HG03354 (cell line): ENCODE measurements at regions not wholly inside any gene's neighbourhood (a gene's known extent, or its start where the extent isn't known, plus 50 kb on each side); places are given as distances from the start of the nearest gene placed in this dataset.
"Not testable (repeated sequence)": the region's sequence is repeated elsewhere in the genome, so short reads cannot be mapped to it uniquely, and the experiment has no call there.

Experiments used
- ATAC-seq: cut with Tn5 transposase; IDR thresholded peaks from one replicate; pipeline ENCODE4 v1.9.1; 2021; ENCODE audit warnings: mild to moderate bottlenecking; ENCODE audit not compliant: unreplicated experiment, poor library complexity, severe bottlenecking

DNA sequence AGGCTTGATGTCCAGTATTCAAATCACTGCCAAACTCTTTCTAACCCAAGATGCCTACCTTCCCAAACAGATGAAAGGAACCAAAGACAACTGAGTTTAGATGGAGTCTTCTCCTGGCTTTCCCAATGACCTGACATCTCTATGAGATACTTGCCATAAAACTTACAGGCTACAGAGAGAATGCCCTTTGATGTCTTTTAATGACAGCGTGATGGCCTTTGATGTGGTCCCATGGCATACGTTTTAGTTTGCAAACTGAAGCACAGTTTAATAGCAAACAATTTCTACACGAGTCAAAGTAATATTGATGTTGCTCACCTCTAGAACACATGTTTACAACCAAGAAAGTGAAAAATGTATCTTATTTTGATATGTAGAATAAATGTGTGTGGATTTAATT, 73.2 kb downstream of the ZIC4 start:
- ATAC-seq: no peak

- ATAC-seq: no peak
Measured at GRCh38 chr3:147328711-147329110, 77.6 kb downstream of the ZIC4 start.

- ATAC-seq: no peak
Measured at GRCh38 chr3:147324356-147324755, 82.0 kb downstream of the ZIC4 start.

- no peak for ATAC-seq
Measured at GRCh38 chr3:147318900-147319299, 87.4 kb downstream of the ZIC4 start.

- not testable (repeated sequence) for ATAC-seq
Measured at GRCh38 chr3:147317080-147317479, 89.3 kb downstream of the ZIC4 start.

DNA sequence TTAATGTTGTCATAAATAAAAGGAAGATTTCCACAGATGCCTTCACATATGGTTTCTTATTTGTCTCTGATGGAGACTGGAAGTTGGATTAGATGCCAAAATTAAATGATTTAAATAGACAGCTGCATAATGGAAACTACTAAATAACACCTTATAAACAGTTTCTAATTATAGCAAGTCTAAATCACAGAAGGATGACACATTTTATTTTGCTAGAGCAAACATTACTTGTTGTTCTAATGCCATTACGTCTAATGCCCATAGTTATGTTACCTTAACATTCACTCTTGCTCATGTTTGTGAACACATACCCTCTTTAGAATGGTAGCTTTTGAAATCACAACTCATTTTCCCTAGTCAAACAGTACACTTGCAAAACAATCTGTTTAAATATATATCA, 92.8 kb downstream of the ZIC4 start:
- ATAC-seq: no peak

DNA sequence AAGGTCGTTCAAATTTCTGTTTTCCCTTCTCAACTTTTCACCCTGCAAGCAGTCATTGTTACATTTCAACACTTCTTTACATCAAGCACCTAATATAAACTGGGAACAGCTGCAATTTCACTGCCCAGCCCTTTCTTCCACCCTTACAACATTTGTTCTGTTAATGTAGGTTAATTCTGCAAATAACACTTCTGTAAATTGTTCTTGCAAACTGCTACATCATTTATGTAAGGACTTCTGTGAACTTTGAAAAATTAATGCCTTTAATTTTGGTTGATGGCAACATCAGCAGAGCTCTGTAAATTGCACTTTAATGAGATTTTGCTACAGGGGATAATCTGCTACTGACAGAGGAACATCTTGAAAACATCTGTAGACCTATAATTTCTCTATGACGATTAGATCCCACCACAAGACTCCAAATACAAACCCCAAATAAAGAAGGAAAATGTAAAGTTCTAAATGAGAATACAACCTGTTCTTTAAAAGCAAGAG, 93.5 kb downstream of the ZIC4 start:
- ATAC-seq: no peak

DNA sequence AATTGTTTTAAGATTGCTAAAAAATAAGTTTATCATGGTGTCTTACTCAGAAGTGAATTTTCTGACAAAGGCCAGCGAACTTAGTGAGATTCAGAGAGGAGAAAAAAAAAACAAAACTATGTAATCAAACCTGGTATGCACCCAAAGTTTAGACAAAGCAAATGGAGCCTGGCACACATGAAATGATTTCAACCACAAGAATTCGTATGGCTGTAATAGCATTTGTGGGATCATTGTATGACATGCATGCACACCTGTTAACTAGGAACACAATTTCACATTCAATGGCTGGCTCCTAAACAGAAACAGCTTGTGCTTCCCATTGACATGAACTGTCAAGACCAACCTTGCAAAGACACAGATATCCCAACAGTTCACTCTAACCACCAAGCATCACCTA, 94.6 kb downstream of the ZIC4 start:
- no peak for ATAC-seq

GRCh38 chr3:147305533-147306250, 100.7 kb downstream of the ZIC4 start:
- ATAC-seq: no peak

DNA sequence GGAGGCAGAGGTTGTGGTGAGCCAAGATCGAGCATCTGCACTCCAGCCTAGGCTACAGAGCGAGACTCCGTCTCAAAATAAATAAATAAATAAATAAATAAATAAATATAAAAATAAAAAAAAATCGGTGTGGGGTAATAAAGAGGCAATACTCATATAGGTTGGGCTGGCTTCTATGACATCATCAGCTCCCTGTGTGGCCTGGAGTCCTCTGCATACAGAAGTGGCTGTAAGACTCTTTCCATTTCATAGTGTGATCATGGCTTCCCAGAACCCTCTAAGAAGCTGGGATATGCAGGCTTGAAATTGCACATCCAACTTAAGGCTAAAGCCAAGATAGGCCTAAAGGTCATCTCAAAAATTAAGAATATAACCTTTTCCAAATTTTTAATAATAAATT, 101.6 kb downstream of the ZIC4 start:
- no peak for ATAC-seq

- no peak for ATAC-seq
Measured at GRCh38 chr3:147301781-147302180, 104.6 kb downstream of the ZIC4 start.

DNA sequence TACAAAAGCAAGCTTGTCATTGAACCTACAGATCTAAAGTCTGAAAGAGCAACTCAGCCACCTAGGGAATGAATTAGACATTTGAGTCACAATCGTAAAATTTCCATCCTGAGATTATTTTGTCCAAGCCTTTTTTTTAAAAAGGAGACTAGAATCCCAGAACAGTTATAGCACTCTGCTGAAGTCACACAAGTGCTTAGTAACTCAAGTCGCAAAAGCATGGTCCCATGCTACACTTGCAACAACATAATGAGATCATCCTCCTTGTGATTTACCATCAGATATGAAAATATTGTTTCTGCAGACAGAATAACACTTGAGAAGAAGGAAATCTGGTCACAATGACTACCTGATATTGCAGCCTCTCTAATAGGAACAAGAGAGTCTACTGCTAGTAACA, 106.7 kb downstream of the ZIC4 start:
- ATAC-seq: no peak

DNA sequence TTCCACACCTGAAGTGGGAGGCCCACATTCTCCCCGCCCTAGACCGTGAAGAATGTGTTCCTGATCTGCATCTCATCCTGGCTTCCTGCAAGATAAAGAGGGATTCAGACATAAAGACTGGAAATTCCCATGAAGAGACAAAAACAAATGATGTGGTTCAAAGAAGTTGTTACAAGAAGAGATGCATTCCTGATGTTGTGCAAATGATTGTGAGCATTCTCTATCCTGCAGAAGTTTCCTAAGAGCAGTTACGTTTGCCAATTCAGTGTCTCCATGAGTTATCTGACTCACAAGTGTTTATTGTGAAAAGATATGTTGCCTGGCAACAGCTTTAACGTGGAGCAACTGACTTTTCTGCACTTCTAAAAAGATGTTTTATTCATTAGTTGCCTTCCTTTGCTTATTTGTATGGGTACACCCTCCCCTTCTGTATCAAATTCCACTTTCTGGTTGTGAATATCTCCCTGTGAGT, 107.8 kb downstream of the ZIC4 start:
- no peak for ATAC-seq

GRCh38 chr3:147297761-147298350, 108.5 kb downstream of the ZIC4 start:
- ATAC-seq: no peak

GRCh38 chr3:147287370-147287769, 119.0 kb downstream of the ZIC4 start:
- ATAC-seq: not testable (repeated sequence)

DNA sequence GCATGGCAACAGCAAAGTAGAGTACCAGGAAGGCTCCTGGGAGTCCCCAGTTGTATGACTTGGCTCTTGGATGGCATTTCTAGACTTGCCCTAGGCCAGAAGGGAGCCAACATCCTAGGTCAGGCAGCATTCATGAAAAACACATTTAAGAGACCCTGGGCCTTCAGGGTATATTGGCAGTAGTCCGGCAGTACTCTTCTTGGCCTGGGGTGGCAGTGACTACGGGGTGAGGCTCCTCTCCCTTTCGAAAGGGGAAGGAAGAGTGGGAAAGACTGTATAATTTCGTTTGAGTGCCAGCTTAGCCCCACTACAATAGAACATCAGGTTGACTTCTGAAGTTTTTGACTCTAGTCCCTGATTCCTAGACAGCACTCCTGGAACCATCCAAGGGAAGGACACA, 136.4 kb downstream of the ZIC4 start:
- no peak for ATAC-seq

GRCh38 chr3:147267434-147267833, 138.9 kb downstream of the ZIC4 start:
- no peak for ATAC-seq

DNA sequence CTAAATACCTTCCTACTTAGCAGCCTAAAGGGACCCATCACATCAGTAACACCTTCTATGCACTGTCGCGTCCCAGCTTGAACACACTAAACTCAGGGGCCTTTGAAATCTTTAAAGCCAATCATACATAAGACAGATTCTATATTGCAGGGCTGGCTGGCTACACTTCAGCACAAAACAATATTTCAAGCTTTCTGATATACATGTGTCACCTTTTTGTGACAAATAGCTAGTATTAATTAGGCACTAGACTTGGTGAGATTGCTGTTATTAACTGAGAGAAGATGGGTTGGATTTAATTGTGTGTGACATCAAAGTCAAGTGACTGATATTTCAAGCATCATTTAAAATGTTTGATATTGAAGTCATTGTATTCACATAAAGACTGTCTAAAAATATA, 148.4 kb downstream of the ZIC4 start:
- no peak for ATAC-seq

DNA sequence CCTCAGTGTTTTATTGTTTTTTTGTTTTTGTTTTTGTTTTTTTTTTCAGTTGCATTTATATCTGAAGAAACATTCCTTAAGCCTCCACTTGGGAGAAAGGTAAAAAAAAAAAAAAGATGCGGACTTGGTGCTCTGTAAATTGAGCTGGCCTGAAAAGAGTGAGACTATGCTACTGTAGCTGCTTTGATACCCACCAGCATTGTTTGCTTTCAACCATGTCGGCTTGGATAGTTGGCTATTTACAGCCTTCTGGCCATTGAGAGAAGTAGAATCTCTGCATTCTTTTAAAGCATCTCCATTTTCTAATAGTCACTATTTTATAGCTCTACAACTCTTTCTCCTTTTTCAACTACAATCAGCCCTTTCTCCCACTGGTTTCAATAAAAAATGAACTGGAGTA, 149.6 kb downstream of the ZIC4 start:
- ATAC-seq: no peak

DNA sequence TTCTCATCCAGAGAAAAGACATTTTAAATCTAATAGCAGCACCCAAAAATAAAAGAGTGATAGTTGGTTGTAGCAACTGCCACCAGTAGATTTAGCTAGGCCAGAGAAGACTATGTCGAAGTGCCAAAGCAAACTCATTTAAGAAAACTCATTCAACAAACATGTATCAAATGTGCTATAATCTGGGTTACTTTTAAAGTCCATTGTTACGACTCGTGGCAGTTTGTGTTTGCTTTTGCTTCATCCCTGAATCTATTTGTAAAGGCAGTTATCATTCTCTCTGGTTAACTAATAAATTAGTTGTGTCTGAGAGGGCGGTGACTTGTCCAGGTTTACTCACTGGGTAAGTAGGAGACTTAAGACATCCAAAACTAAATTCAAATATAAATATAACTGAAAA, 159.4 kb downstream of the ZIC4 start:
- no peak for ATAC-seq

GRCh38 chr3:147245638-147246037, 160.7 kb downstream of the ZIC4 start:
- not testable (repeated sequence) for ATAC-seq
